Activated CD8-positive, alpha-beta T cell treated with anti-CD3 and anti-CD28 coated beads for 36 hours (primary cell): ENCODE measurements at regions not wholly inside any gene's neighbourhood (a gene's known extent, or its start where the extent isn't known, plus 50 kb on each side); places are given as distances from the start of the nearest gene placed in this dataset.

Experiments used
- ATAC-seq: fragments of 200-7000 bp; cut with Tn5 transposase; one replicate; pipeline ENCODE4 v1.10.0; 2021; ENCODE audit warnings: mild to moderate bottlenecking, moderate library complexity
- CTCF ChIA-PET: fragments of 350-600 bp; sonication (Branson Sonifier 250); formaldehyde crosslinking; loops from one replicate; lab custom pipeline; 2021; ENCODE audit warnings: antibody characterized with exemption; lab: Charles Lee
- POLR2A ChIA-PET: fragments of 350-600 bp; sonication (Branson Sonifier 250); formaldehyde crosslinking; loops from one replicate; lab custom pipeline; 2021; ENCODE audit warnings: antibody characterized with exemption; lab: Charles Lee
- DNase-seq: peaks from one replicate; pipeline ENCODE4 v3.0.0-alpha.2; 2020
- H3K27ac Mint-ChIP-seq: one replicate; pipeline ENCODE4 v1.8.0; 2021; ENCODE audit warnings: mild to moderate bottlenecking, mixed read lengths
- H3K27me3 Mint-ChIP-seq: one replicate; pipeline ENCODE4 v1.8.0; 2021; ENCODE audit warnings: mixed read lengths
- H3K36me3 Mint-ChIP-seq: one replicate; pipeline ENCODE4 v1.8.0; 2021; ENCODE audit warnings: low read depth, mixed read lengths
- H3K4me1 Mint-ChIP-seq: one replicate; pipeline ENCODE4 v1.8.0; 2021; ENCODE audit warnings: low read depth, mixed read lengths
- H3K4me3 Mint-ChIP-seq: one replicate; pipeline ENCODE4 v1.8.0; 2021; ENCODE audit warnings: mild to moderate bottlenecking, moderate library complexity, mixed read lengths
- H3K9me3 Mint-ChIP-seq: one replicate; pipeline ENCODE4 v1.8.0; 2021; ENCODE audit warnings: mixed read lengths
- intact Hi-C: fragments of 100-400 bp; cut with micrococcal nuclease; formaldehyde crosslinking; loops from one replicate; pipeline ENCODE4 v1.10.0; 2022
- TF ChIP-seq, protein P1 (sequence below): fragments of 200-600 bp; IDR thresholded peaks from one replicate; pipeline ENCODE4 v1.8.0; 2022; ENCODE audit warnings: antibody characterized with exemption, mild to moderate bottlenecking

GRCh38 chr11:91979775-91980174 is 244.8 kb upstream of the FAT3 start:
- Mint-ChIP-seq H3K27me3 (no peaks in the 10 kb centered on the region), H3K36me3 (no peaks in the 10 kb centered on the region), H3K27ac (no peak overlapping the region), H3K4me1 (no peaks in the 10 kb centered on the region), H3K9me3 (no peaks in the 10 kb centered on the region), H3K4me3 (no peak overlapping the region)
- DNase-seq (no peak), ATAC-seq (no peak)
- TF ChIP-seq, protein P1, sequence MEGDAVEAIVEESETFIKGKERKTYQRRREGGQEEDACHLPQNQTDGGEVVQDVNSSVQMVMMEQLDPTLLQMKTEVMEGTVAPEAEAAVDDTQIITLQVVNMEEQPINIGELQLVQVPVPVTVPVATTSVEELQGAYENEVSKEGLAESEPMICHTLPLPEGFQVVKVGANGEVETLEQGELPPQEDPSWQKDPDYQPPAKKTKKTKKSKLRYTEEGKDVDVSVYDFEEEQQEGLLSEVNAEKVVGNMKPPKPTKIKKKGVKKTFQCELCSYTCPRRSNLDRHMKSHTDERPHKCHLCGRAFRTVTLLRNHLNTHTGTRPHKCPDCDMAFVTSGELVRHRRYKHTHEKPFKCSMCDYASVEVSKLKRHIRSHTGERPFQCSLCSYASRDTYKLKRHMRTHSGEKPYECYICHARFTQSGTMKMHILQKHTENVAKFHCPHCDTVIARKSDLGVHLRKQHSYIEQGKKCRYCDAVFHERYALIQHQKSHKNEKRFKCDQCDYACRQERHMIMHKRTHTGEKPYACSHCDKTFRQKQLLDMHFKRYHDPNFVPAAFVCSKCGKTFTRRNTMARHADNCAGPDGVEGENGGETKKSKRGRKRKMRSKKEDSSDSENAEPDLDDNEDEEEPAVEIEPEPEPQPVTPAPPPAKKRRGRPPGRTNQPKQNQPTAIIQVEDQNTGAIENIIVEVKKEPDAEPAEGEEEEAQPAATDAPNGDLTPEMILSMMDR = no peak
- intact Hi-C loops = no loop called here
- POLR2A ChIA-PET = interaction anchor here (0.6 kb wide), 1 partner anchor 646 kb away, joined by 3 read pairs; no protein-coding TSS in a partner anchor
- CTCF ChIA-PET = no interaction called here

DNA sequence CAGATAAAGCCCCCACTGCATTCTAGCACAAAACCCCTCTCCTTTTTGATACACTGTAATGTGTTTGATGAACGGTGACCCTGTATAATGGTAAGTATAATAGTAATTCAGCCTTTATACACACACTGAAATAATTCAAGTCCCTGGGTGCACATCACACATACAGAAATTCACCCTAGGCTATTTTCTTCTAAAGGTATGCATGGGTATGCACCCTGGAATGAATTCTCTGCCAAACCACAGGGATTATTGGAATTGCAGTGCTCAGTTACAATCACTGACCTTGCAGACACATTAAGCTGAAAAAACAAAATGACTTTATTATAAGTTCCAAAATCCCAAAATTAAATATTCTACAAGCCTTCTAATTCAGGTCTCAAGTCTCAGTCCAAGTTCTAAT is 245.9 kb upstream of the FAT3 start:
- intact Hi-C loops = no loop called here
- Mint-ChIP-seq H3K9me3 (no peaks in the 10 kb centered on the region), H3K27ac (no peak overlapping the region), H3K27me3 (no peaks in the 10 kb centered on the region), H3K4me1 (no peaks in the 10 kb centered on the region), H3K36me3 (no peaks in the 10 kb centered on the region), H3K4me3 (no peak overlapping the region)
- CTCF ChIA-PET = interaction anchor here (0.6 kb wide), 1 partner anchor 24 kb away, joined by 3 read pairs; no protein-coding TSS in a partner anchor
- POLR2A ChIA-PET = no interaction called here
- TF ChIP-seq, protein P1 = no peak
- no peak for DNase-seq
- no peak for ATAC-seq

- POLR2A ChIA-PET = no interaction called here
- no peak for DNase-seq
- H3K27ac Mint-ChIP-seq = no peak overlapping the region
- no peaks in the 10 kb centered on the region for H3K4me1 Mint-ChIP-seq
- intact Hi-C loops = no loop called here
- CTCF ChIA-PET = no interaction called here
- H3K4me3 Mint-ChIP-seq = no peak overlapping the region
- no peaks in the 10 kb centered on the region for H3K27me3 Mint-ChIP-seq
- no peak for ATAC-seq
- H3K9me3 Mint-ChIP-seq = peaks cover 4% of the 10 kb centered on the region
- H3K36me3 Mint-ChIP-seq = no peaks in the 10 kb centered on the region
- TF ChIP-seq, protein P1 = no peak
Measured at GRCh38 chr11:91972665-91973266, 251.9 kb upstream of the FAT3 start.

GRCh38 chr11:91970624-91971023 is 254.0 kb upstream of the FAT3 start:
- intact Hi-C loops = no loop called here
- no peak for ATAC-seq
- Mint-ChIP-seq H3K9me3 (peaks cover 4% of the 10 kb centered on the region), H3K27me3 (no peaks in the 10 kb centered on the region), H3K27ac (no peak overlapping the region), H3K4me1 (no peaks in the 10 kb centered on the region), H3K4me3 (no peak overlapping the region), H3K36me3 (no peaks in the 10 kb centered on the region)
- ChIA-PET CTCF (no interaction called here), POLR2A (no interaction called here)
- TF ChIP-seq, protein P1 = no peak
- DNase-seq = no peak

DNA sequence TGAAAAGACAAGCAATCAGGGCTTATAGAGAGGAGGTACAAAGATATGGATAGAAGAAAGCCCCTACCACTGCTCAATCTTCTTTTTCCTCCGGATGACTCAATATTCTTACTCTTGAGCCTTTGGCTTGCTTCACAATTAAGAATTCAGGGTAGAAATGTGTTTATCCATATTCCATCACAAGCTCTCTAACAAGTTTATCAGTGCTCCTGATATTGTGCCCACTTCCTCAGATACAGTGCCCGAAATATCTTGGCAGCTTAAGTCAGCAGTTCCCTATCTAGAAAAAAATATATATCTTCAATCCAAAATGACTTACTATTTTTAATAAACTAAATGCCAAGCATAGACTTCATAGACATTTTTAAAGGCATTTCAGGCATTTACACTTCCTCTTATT is 255.1 kb upstream of the FAT3 start:
- ChIA-PET CTCF (no interaction called here), POLR2A (no interaction called here)
- no peaks in the 10 kb centered on the region for H3K36me3 Mint-ChIP-seq
- TF ChIP-seq, protein P1 = no peak
- intact Hi-C loops = no loop called here
- ATAC-seq (no peak), DNase-seq (no peak)
- H3K4me3 Mint-ChIP-seq = no peak overlapping the region
- H3K9me3 Mint-ChIP-seq = peaks cover 4% of the 10 kb centered on the region
- H3K27me3 Mint-ChIP-seq = no peaks in the 10 kb centered on the region
- H3K27ac Mint-ChIP-seq = no peak overlapping the region
- no peaks in the 10 kb centered on the region for H3K4me1 Mint-ChIP-seq
